GM12878 (cell line): ENCODE measurements at regions not wholly inside any gene's neighbourhood (a gene's known extent, or its start where the extent isn't known, plus 50 kb on each side); places are given as distances from the start of the nearest gene placed in this dataset.

Source experiments
- ATAC-seq: fragments of 200-7000 bp; cut with Tn5 transposase; 3 replicates; pipeline ENCODE4 v1.9.1; 2020; ENCODE audit warnings: mild to moderate bottlenecking, moderate library complexity
- BruUV-seq: library from RNA; stranded (reverse); fragments of 400-500 nt; replicated peaks from 2 replicates; lab custom pipeline; 2021; lab: Mats Ljungman, UMichigan
- CTCF ChIA-PET: fragments of 300-600 bp; sonication (Branson Sonifier 250); formaldehyde crosslinking; extraction: SDS; loops from one replicate; lab custom pipeline; 2021; ENCODE audit warnings: inconsistent platforms; lab: Yijun Ruan, JAX
- POLR2A ChIA-PET: fragments of 350-600 bp; formaldehyde crosslinking; extraction: SDS; loops from one replicate; lab custom pipeline; 2021; ENCODE audit warnings: inconsistent platforms; lab: Charles Lee
- RAD21 ChIA-PET: fragments of 300-600 bp; sonication (Branson Sonifier 250); formaldehyde crosslinking; loops from one replicate; lab custom pipeline; 2023; ENCODE audit warnings: antibody characterized with exemption; ENCODE audit not compliant: unreplicated experiment; lab: Charles Lee
- SMC1A ChIA-PET: fragments of 300-600 bp; sonication (Branson Sonifier 250); formaldehyde crosslinking; loops from one replicate; lab custom pipeline; 2023; ENCODE audit not compliant: unreplicated experiment, uncharacterized antibody; lab: Charles Lee
- DNase-seq: peaks from one replicate; pipeline ENCODE4 v3.0.0-alpha.2; 2011; ENCODE audit warnings: low read depth, low spot score
- FAIRE-seq: peaks from 3 replicates; lab custom pipeline; 2011; peaks lifted over from hg19 to GRCh38; lab: Jason Lieb, UNC
- H2AFZ ChIP-seq: 2 replicates; pipeline ENCODE4 v1.6.0; 2011; ENCODE audit warnings: low read depth, low read length, control low read depth; ENCODE audit not compliant: control insufficient read depth
- H3K27ac ChIP-seq: 2 replicates; pipeline ENCODE4 v1.5.1; 2011; ENCODE audit warnings: control low read depth; ENCODE audit not compliant: control insufficient read depth, insufficient read depth
- H3K27me3 ChIP-seq, 2 experiments: replicated peaks in 1 of 2; 2 replicates each; pipeline versions ENCODE4 v1.6.0 to v1.6.1; 2011; ENCODE audit warnings: low read length in 1 of 2; ENCODE audit not compliant: control insufficient read depth in 2 of 2, insufficient read depth in 2 of 2
- H3K36me3 ChIP-seq, 2 experiments: 2 replicates each; pipeline ENCODE4 v1.5.1; 2011; ENCODE audit warnings: low read length in 1 of 2; ENCODE audit not compliant: control insufficient read depth in 2 of 2, insufficient read depth in 2 of 2
- H3K4me1 ChIP-seq: 2 replicates; pipeline ENCODE4 v1.6.1; 2011; ENCODE audit warnings: mild to moderate bottlenecking, low read length, moderate library complexity, mixed read lengths; ENCODE audit not compliant: control insufficient read depth, insufficient read depth
- H3K4me2 ChIP-seq: 2 replicates; pipeline ENCODE4 v1.6.0; 2011; ENCODE audit warnings: control low read depth; ENCODE audit not compliant: control insufficient read depth, insufficient read depth
- H3K4me3 ChIP-seq: fragments of 200-600 bp; sonication (generic); 2 replicates; pipeline ENCODE4 v1.5.1; 2016
- H3K79me2 ChIP-seq: 2 replicates; pipeline ENCODE4 v1.6.0; 2011; ENCODE audit warnings: low read length; ENCODE audit not compliant: control insufficient read depth, insufficient read depth
- H3K9ac ChIP-seq: 2 replicates; pipeline ENCODE4 v1.8.0; 2011; ENCODE audit warnings: low read length, control low read depth, mixed read lengths; ENCODE audit not compliant: control insufficient read depth, insufficient read depth
- H3K9me3 ChIP-seq: replicated peaks from 3 replicates; pipeline ENCODE4 v1.5.1; 2011; ENCODE audit warnings: mild to moderate bottlenecking, low read length; ENCODE audit not compliant: control insufficient read depth, insufficient read depth
- H4K20me1 ChIP-seq: 2 replicates; pipeline ENCODE4 v1.6.0; 2011; ENCODE audit not compliant: control insufficient read depth, insufficient read depth
- BCL11A ChIP-seq: IDR thresholded peaks from 2 replicates; pipeline ENCODE4 v1.6.1; 2011; ENCODE audit warnings: low read depth, low read length
- CBFB ChIP-seq: IDR thresholded peaks from 2 replicates; pipeline ENCODE4 v1.6.1; 2016; ENCODE audit warnings: antibody characterized with exemption, low read depth
- E2F4 ChIP-seq: IDR thresholded peaks from 2 replicates; pipeline ENCODE4 v1.6.1; 2012; ENCODE audit warnings: low read depth, low read length, improper control_type of control experiment
- ELK1 ChIP-seq: IDR thresholded peaks from 2 replicates; pipeline ENCODE4 v1.6.1; 2012; ENCODE audit warnings: low read depth, low read length, improper control_type of control experiment
- NFYA ChIP-seq: IDR thresholded peaks from 2 replicates; pipeline ENCODE4 v1.6.1; 2011; ENCODE audit warnings: low read depth, mild to moderate bottlenecking, low read length, improper control_type of control experiment, borderline replicate concordance
- NFYB ChIP-seq: IDR thresholded peaks from 2 replicates; pipeline ENCODE4 v1.6.1; 2011; ENCODE audit warnings: low read depth, mild to moderate bottlenecking, low read length, improper control_type of control experiment, moderate library complexity; ENCODE audit not compliant: insufficient read depth
- NRF1 ChIP-seq: conservative IDR thresholded peaks from 2 replicates; pipeline ENCODE4 v1.6.1; 2011; ENCODE audit warnings: mild to moderate bottlenecking, low read depth, low read length, improper control_type of control experiment
- RCOR1 ChIP-seq: conservative IDR thresholded peaks from 2 replicates; pipeline ENCODE4 v1.6.1; 2012; ENCODE audit warnings: low read depth, low read length, improper control_type of control experiment
- REST ChIP-seq: IDR thresholded peaks from 2 replicates; pipeline ENCODE4 v1.6.1; 2012; ENCODE audit warnings: mild to moderate bottlenecking, low read depth, low read length
- TAF1 ChIP-seq: IDR thresholded peaks from 2 replicates; pipeline ENCODE4 v1.6.1; 2011; ENCODE audit warnings: mild to moderate bottlenecking, low read depth, low read length, borderline replicate concordance
- YY1 ChIP-seq: IDR thresholded peaks from 2 replicates; pipeline ENCODE4 v1.6.1; 2011; ENCODE audit warnings: low read depth, mild to moderate bottlenecking, low read length
- WGBS: methylation state at CpG from one replicate; pipeline ENCODE4 v1.1.6; 2016; ENCODE audit warnings: low lambda C conversion rate; ENCODE audit not compliant: insufficient replicate concordance, insufficient coverage; ENCODE audit errors: missing lambda C conversion rate; 5-methylcytosine and 5-hydroxymethylcytosine counted together
- in situ Hi-C: fragments of 300-500 bp; cut with MboI; formaldehyde crosslinking; loops from 9 replicates; pipeline ENCODE4 v1.14.3; 2018; ENCODE audit warnings: mixed read lengths
- intact Hi-C: fragments of 100-400 bp; cut with micrococcal nuclease; formaldehyde crosslinking; loops from one replicate; pipeline ENCODE4 v1.14.2; 2022; ENCODE audit not compliant: unreplicated experiment

GRCh38 chr11:119522609-119523008 lies 99.6 kb upstream of the THY1 start:
- BruUV-seq: no TSS peak
- no peaks in the 10 kb centered on the region; a peak in 1 of 4 replicates for H3K27me3 ChIP-seq
- H3K4me1 ChIP-seq: peaks cover 9% of the 10 kb centered on the region
- H3K9ac ChIP-seq: no peak overlapping the region
- no peak overlapping the region for H3K27ac ChIP-seq
- ChIA-PET RAD21 (interaction anchor here (0.9 kb wide), 1 partner anchor 10 kb away, joined by 4 read pairs; no protein-coding TSS in a partner anchor), CTCF (interaction anchor here (3.4 kb wide), 1 partner anchor 11 kb away, joined by 18 read pairs; no protein-coding TSS in a partner anchor), POLR2A (no interaction called here), SMC1A (interaction anchor here (1.6 kb wide), 1 partner anchor 10 kb away, joined by 10 read pairs; no protein-coding TSS in a partner anchor)
- no peak overlapping the region for H2AFZ ChIP-seq
- no peaks in the 10 kb centered on the region for H4K20me1 ChIP-seq
- TF ChIP-seq BCL11A (no peak), RCOR1 (no peak), TAF1 (no peak), E2F4 (no peak), NRF1 (no peak)
- H3K4me3 ChIP-seq: no peak overlapping the region
- FAIRE-seq (no peak), ATAC-seq (no peak), DNase-seq (no peak)
- H3K36me3 ChIP-seq: no peaks in the 10 kb centered on the region
- no peaks in the 10 kb centered on the region for H3K79me2 ChIP-seq
- in situ Hi-C loops (no loop called here), intact Hi-C loops (no loop called here)
- WGBS: 14% methylated on average over 4 of the region's 4 CpGs
- no peaks in the 10 kb centered on the region for H3K9me3 ChIP-seq
- no peak overlapping the region for H3K4me2 ChIP-seq

GRCh38 chr11:119521551-119521950 lies 98.6 kb upstream of the THY1 start:
- DNase-seq (no peak), FAIRE-seq (no peak), ATAC-seq (no peak)
- H3K4me3 ChIP-seq: no peak overlapping the region
- no peak overlapping the region for H3K27ac ChIP-seq
- intact Hi-C loops: no loop called here
- RAD21 ChIA-PET: no interaction called here
- no peak overlapping the region for H3K4me2 ChIP-seq
- H4K20me1 ChIP-seq: no peaks in the 10 kb centered on the region
- in situ Hi-C loops: no loop called here
- no peaks in the 10 kb centered on the region for H3K79me2 ChIP-seq
- SMC1A ChIA-PET: no interaction called here
- H3K4me1 ChIP-seq: peaks cover 9% of the 10 kb centered on the region
- no peaks in the 10 kb centered on the region for H3K36me3 ChIP-seq
- POLR2A ChIA-PET: no interaction called here
- no peaks in the 10 kb centered on the region; a peak in 2 of 4 replicates for H3K27me3 ChIP-seq
- 39% methylated on average over 11 of the region's 11 CpGs for WGBS
- no peaks in the 10 kb centered on the region for H3K9me3 ChIP-seq
- BruUV-seq: no TSS peak
- H2AFZ ChIP-seq: no peak overlapping the region
- no peak overlapping the region for H3K9ac ChIP-seq
- CTCF ChIA-PET: no interaction called here
- TF ChIP-seq YY1 (no peak), NFYB (no peak), REST (no peak), NFYA (no peak), CBFB (no peak), ELK1 (no peak)
